ENCODE measurements at regions not wholly inside any gene's neighbourhood (a gene's known extent, or its start where the extent isn't known, plus 50 kb on each side); places are given as distances from the start of the nearest gene placed in this dataset.
A peak's percentile ranks its signal among the peaks of the same experiment; 100 is the strongest.
"Not testable (repeated sequence)": the region's sequence is repeated elsewhere in the genome, so short reads cannot be mapped to it uniquely, and the experiment has no call there.

DNA sequence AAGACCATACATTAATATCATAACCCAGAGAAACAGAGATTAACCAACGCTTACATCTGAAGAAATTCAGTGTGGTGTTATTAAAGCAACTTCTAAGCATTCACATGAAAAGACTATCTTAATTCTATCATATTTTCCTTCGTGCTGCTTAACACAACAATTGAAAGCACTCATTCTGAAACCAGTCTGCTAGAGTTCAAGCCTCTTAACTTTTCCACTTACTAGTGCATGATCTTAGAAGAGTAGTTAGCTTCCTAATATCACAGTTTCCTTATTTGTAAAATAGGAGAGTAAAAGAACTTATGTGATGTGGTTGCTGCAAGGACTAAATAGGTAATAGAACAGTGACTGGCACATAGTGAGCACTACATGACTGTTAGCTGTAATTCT lies 379.3 kb downstream of the TRIM36 start:
- no peak for DNase-seq

DNA sequence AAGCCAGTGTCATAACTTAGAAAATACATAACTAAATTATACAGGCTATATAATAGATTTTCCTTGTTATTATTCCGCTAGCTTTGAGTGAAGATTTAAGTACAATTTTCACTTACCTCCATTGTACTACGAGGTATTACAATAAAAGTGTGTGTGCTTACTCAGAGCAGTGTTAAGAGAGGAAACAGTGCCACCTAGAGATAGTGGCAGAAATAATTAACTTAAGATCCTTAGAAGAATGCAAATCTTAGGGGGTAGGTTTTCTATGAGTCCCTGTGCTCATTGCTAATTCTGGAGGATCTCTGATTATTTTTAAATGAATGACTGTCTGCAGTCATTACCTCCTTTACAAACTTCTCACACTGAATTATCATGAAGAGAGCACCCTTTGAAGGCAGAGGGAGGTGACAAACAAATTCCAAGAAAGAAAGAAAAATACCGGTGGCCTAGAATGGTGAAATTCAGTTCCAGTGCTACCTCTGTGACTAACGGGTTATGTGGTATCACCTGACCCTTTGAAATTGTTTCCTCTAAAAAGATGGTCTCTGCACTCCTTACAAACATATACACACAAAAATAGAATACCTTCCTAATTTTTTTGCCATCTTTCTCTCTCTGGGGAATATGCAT lies 379.8 kb downstream of the TRIM36 start:
- no peak for DNase-seq

DNA sequence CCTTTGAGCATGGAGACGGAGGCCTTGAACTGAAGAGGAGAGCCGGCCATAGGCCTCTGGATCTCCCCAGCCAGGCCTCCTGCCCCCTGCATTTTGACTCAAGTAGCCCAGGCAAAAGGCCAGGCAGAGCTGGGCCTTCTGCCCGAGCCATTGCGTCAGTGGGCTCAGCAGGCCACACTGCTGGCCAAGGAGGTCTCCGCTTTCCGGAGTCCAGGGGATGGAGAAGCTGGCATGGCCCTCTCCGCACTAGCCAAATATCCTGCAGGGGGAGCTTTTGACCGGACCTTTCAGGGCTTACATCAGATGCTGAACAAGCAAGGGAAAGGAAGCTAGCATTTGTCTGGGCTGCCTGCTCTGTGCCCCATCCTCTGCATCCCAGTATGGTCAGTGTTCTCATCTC lies 386.8 kb downstream of the TRIM36 start:
- DNase-seq, result peak; percentile 87 to 96

DNA sequence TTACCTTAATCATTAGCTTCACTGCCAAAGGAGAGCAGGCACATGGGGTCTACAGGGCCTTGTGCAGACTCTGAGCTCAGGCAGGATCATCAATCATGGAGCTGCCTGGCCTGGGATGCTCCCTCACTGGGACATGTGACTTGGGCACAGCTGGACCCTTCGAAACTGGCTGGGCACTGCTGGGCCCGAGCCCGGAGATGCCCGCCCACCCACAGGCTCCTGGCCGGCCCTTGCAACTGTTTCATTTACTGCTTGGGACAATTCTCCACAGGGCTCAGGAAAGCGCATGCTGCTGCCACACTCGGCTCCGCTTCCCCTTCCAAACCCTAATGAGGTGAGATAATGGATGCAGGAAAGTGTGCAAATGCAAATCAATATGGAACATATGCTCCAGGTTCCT lies 387.5 kb downstream of the TRIM36 start:
- peak; percentile 64 to 66 for DNase-seq

DNA sequence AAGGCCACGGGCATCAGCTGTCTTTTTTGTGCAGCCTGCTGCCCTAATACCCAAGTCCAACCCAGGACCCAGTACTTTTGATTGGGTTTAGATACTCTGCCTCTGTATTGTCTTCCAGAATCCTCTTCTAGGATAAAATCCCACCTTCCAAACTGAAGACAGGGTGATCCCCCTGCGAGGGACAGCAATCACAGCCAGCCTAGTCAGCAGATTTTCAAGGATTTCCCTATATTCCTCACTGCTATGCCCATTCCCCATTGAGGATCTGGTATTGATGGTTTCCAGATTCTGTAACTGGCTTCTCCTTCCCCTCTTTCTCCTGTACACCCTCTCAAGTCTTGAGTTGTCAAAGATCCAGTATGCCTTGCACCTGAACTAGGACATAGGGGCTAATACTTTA lies 389.4 kb downstream of the TRIM36 start:
- DNase-seq, result no peak

DNA sequence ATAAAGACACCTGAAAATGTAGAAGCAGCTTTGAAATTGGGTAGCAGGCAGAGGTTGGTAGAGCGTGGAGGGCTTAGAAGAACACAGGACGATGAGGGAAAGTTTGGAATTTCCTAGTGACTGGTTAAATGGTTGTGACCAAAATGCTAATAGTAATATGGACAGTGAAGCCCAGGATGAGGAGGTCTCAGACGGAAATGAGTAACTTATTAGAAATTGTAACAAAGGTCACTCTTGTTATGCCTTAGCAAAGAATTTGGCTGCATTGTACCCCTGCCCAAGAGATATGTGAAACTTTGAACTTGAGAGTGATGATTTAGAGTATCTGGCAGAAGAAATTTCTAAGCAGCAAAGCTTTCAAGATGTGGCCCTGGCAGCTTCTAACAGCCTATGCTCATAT lies 382.5 kb downstream of the KCNN2 start:
- DNase-seq, result no peak

DNA sequence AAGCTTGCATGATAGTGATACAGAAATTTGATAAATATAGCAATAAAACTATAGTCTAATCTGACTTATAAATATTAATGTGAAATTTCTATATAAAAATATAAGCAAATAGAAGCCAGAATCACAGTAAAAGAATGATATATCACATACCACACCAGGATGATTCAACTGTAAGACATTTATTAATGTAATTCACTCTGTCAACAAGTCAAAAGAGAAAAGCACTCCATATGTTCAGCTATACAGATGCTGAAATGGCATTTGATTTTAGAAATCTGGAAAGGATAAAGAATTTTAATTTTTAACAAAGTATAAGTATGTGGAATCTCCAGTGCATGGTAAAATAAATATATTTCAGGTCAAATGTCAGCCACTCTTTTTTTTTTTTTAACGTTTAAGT lies 372.4 kb downstream of the KCNN2 start:
- no peak for DNase-seq

DNA sequence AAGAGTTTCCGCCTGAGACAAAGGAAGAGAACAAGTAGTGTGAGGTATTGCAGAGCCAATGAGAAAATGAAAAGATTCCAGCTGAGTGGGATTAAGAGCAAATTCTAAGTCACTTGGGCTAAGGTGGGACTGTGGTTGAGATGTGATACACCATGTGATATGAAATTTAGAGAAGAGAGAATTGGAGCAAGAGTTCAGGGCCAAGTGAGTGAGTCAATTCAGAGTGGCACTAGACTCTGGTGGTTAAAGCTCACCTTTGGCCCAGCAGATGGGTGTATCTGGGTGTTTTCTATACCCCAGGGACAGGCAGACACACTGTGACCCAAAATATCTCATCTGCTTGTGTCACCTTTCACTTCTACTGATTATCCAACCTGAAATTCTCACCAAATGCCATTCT lies 368.1 kb downstream of the KCNN2 start:
- DNase-seq, result no peak

DNA sequence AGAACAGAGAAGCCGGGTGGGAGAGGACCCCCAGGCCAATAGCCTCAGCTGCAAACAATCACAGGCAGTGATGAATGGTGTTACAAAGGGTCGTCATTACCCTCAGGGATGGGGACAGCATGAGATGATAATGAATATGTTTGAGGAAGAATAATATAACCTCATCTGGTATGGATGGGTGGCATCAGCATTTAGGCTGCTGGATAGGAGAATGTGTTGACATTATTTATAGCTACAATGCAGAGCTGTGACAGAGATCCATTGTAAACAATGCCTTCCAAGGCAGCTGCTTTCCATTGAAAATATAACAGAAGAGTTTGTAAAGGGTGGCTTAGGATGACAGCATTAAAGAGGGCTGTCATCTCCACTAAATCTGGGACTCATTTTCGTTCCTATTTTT lies 365.5 kb downstream of the KCNN2 start:
- DNase-seq, result no peak

DNA sequence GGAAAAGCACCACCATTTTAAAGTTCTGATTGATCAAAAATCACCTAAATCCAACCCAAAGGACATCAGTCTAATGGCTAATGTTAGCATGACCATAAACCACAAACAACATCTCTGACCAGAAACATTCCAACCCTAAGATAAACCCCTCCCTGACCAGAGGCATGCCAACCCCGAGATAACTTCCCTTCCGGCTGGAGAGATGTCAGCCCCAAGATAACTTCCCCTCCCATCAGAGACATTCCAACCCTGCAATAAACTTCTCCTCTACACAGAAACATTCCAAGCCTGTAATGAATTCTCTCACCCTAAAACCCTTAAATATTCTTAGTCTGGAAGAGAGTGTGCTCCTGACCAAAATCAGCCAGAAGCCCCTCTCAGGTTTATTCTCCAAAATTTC lies 364.3 kb downstream of the KCNN2 start:
- DNase-seq, result no peak

DNA sequence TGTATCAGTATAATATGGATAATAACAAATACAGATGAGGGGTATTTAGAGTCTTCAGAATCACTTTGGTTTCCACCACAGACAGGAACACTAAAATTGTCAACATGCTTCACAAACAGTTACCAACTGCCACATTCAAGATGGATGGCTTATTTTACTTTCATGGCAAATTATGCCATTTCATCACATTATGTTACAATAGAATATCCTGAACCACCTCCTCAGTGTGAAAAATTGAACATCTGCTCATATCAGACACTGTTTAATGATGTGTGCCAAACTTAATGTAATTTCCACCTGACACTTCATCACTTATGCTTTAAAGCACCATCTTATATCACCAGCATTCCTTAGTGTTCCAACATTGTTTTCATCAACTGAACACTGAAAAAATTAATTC lies 357.4 kb downstream of the KCNN2 start:
- no peak for DNase-seq

DNA sequence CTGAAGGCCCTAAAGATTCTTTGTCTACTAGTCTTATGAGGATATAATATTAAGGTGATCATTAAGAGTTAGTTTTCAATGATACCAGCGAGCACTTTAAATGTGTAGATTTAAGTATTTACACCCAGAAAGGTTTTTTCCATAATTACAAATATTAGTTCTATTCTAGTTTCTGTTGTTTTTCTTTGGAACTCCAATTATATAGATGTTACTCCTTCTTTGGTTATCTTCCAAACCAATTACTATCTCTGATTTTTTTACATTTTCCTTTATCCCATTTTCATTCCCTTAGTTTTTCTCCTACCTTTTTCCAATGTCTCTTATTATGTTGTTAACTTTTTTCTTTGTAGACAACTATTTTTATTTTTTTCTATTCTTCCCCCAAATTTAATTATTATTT lies 355.1 kb downstream of the KCNN2 start:
- DNase-seq, result no peak

DNA sequence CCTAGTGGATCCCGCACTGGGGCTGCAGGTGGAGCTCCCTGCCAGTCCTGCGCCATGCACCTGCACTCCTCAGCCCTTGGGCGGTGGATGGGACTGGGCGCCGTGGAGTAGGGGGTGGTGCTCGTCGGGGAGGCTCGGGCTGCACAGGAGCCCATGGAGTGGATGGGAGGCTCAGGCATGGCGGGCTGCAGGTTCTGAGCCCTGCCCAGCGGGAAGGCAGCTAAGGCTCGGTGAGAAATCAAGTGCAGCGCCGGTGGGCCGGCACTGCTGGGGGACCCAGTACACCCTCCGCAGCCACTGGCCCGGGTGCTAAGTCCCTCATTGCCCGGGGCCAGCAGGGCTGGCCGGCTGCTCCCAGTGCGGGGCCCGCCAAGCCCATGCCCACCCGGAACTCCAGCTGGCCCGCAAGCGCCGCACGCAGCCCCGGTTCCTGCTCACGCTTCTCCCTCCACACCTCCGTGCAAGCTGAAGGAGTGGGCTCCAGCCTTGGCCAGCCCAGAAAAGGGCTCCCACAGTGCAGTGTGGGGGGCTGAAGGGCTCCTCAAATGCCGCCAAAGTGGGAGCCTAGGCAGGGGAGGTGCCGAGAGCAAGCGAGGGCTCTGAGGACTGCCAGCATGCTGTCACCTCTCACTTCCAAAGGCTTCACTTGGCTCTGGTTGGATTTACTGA lies 342.5 kb downstream of the KCNN2 start:
- DNase-seq, result not testable (repeated sequence)

DNA sequence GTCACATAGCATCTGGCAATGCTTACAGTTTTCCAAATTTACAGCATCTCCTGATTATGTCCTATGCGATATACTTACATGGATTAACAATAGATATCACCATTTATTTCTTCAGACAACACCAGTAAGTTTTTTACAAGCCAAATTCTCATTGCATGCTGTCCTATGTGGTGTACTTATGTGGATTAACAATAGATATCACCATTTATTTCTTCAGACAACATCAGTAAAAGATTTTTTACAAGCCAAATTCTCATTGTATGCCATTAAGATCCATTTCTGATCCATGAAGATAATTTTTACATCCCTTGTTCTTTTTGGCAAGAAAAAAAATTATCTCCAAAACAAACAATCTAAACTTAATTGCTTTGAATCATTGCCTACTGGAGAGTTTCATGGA lies 340.9 kb downstream of the KCNN2 start:
- DNase-seq, result no peak

DNA sequence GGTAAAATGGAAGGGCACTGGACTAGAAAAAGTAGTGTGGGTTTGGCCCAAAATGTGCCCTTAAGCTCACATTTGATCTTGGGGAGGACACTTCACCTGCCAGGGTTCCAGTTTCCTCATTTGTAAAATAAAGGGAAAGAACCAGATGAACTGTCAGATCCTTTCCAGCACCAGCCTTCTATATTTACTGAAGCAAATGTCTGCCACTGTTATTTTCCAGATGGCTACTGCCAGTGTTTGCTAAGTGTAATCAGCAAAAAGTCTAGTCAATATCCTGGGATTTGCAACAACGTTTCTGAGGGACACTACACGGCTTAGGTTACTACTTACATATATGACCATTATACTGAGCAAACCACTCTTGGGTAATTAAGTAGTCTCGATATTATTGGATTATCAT lies 340.3 kb downstream of the KCNN2 start:
- no peak for DNase-seq

DNA sequence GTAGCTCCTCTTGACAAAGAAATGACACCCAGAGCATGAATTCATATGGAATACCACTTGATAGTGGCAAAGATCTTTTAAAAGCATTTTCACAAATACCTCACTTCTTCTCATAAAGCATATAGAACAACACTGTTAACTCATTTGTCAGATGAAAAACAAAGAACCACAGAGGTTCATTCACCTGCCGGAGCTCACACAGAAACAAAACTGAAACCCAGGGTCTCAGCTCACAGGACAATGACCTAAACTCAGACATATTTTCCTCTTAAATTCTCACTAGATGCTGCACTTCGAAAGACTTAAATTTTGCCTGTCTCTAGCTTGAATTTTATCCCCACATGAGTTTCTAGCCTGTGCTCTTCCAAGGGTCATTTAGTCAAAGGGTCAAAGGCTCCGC lies 339.0 kb downstream of the KCNN2 start:
- DNase-seq, result no peak

DNA sequence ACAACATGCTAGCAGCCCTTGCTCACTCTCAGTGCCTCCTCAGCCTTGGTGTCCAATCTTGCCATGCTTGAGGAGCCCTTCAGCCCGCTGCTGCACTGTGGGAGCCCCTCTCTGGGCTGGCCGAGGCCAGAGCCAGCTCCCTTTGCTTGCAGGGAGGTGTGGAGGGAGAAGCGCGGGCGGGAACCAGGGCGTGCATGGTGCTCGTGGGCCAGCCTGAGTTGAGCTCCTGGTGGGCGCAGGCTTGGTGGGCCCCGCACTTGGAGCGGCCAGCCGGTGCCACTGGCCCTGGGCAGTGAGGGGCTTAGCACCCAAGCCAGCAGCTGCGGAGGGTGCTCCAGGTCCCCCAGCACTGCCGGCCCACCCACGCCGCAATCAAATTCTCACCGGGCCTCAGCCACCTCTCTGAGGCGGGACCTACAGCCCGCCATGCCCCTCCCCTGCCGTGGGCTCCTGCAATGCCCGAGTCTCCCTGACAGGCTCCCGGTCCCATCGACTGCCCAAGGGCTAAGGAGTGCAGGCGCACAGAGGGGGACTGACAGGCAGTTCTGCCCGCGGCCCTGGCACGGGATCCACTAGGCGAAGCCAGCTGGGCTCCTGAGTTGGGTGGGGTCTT lies 333.5 kb downstream of the KCNN2 start:
- DNase-seq, result no peak

DNA sequence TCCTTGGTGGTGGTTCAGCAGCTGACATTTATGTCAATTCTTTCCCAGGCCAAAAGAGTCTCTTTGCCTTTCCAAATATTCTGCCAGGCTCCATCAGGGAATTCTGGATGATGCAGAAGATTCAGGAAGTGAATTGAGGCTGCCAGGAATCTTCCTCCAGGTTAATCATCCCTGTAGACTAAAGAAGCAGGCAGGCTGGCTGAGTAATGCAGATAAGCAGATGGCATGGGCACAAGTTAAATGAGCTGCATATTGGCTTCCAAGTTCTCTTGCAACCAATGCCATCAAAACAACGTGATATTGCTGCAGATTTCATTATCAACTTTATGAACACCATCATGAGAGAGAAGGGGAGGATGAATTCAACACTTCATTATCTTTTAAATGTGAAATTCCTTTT lies 324.5 kb downstream of the KCNN2 start:
- DNase-seq, result peak in 1 of 2 experiments; percentile 20

DNA sequence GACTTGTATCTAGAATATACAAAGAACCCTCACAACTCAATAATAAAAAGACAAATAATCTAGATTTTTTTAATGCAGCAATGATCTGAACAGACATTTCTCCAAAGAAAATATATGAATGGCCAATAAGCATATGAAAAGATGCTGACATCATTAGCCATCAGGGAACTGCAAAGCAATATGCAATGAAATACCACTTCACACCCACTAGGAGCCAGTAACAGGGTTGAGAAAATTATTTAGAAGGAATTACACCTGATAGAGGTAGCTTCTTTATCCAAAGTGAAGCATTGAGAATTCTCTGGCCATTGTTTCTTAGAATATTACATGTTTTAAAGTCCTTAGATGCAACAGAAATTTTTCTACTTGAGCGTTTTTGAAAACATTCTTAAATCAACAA lies 316.9 kb downstream of the KCNN2 start:
- no peak for DNase-seq

DNA sequence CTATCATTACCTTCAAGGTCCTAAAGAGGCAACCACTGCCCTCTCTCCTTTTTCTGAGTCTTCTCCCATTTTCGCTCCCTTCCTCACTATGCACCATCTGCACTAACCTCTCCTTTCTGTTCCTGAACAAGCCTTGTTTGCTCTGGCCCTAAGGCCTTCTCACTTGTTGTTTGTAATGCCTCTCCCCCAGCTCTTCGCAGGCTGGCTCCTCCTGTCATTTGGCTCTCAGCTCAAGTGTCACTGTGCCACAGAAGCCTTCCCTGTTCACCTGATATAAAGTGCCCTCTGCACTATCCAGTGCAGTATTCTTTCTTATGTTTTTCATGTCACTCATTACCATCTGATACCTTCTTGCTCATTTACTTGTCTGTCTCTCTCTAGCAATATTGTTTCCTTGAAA lies 303.7 kb downstream of the KCNN2 start:
- no peak for DNase-seq

DNA sequence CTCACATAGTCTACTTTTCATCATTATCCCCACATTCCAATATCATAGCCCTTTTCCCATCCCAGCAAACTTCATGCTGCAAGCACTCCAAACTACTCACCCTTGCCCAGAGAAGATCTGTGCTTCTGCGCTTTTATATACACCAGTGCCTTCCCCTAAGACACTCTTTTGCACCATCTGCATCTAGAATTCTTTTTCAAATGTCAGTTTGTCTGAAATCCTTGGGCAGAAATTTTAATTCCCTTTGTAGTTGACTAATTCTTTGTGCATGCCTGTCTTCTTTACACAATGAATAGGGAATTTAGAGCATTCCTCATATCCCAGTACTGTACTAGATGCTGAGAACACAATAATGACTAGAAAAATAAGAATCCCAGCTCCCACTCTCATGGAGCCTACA lies 298.9 kb downstream of the KCNN2 start:
- DNase-seq, result no peak

DNA sequence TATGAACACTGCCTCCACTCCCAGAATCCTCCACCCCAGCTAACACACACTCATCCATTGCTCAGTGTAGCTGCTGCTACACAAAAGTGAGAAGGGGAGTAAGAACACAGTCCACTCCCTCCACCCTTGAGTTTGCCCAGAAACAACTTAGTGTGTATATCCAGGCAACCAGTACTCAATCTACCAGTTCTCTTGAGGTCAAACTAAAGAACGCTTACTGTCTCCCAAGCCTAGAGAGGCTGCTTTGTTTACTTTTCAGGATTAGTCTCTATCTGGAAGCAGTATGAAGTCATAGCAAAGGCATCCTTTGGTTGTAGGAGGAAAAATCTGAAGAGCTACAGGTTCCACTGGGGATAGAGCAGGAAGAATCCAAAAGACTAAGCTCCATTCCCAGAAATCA lies 296.3 kb downstream of the KCNN2 start:
- DNase-seq, result no peak

DNA sequence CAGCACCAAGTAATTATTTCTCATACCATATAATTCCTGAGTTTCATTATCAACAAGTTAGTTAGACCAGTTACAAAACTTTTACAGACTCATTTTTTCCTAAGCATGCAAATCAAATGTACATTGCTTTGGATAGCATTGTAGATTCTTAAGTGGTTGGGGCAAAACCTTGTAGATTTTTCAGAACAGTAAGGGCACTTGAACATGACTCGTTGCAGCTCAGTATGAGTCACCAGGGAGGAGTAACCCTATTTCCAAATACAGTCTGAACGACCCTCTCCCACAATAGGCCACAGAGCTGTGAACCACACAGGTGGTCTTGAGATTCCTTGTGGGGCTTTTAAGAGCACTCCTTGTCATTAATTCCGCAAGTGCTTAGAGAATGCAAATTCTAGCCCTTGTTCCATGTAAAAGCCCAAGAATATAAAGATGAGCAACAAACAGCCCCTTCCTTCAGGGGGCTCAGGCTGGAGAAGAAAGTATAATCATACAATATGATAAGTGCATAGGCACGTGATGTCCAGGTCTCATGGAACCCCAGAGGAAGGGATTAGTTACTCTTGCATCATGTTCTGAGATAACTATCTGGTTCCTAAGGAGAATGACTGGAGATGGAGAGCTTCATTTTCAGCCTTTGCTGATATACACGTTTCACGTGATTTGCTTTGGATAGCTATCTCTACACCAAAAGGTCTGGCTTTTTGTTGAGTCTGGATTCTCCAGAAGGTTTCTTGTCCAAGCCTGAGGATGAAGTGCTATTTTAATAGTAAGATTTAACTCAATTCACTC lies 295.7 kb downstream of the KCNN2 start:
- DNase-seq, result no peak

DNA sequence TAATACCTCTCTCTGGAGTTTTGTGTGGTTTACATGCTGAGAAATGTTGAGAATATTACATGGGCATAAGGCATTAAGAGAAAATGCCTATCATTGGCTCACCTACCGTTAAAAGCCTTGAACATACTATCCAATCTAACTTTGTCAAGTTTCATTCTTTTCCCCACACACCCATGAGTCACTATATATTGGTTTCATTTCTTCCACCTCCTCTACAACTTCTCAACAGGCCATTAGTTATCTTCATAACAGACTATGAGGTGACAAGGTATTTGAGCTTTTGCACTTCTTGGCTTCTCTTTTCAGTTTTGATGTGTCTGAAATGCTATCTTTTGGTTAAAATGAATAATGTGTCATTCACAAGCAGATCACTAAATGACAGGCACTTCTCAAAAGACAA lies 288.0 kb downstream of the KCNN2 start:
- DNase-seq, result no peak

Measured in cerebellar nuclear complex (tissue), 1 donor.